HepG2 (cell line): ENCODE measurements at regions not wholly inside any gene's neighbourhood (a gene's known extent, or its start where the extent isn't known, plus 50 kb on each side); places are given as distances from the start of the nearest gene placed in this dataset.

ENCODE experiments used
- ATAC-seq: fragments of 200-7000 bp; cut with Tn5 transposase; 3 replicates; pipeline ENCODE4 v1.9.1; 2020; ENCODE audit warnings: mild to moderate bottlenecking, moderate library complexity
- BruUV-seq: library from RNA; stranded (reverse); fragments of 400-500 nt; replicated peaks from 2 replicates; lab custom pipeline; 2021; lab: Mats Ljungman, UMichigan
- CTCF ChIA-PET: fragments of 300-600 bp; formaldehyde crosslinking; extraction: SDS; loops from one replicate; lab custom pipeline; 2021; ENCODE audit warnings: low total read pairs, inconsistent platforms, low intra/inter-chr PET ratio; lab: Yijun Ruan, JAX
- POLR2A ChIA-PET: fragments of 350-600 bp; sonication (Branson Sonifier 250); formaldehyde crosslinking; loops from one replicate; lab custom pipeline; 2020; ENCODE audit warnings: antibody characterized with exemption, inconsistent platforms; lab: Yijun Ruan, JAX
- DNase-seq: peaks from one replicate; pipeline ENCODE4 v3.0.0-alpha.2; 2015; ENCODE audit warnings: low spot score
- FAIRE-seq: peaks from 3 replicates; lab custom pipeline; 2011; peaks lifted over from hg19 to GRCh38; lab: Jason Lieb, UNC
- H2AFZ ChIP-seq: one replicate; pipeline ENCODE4 v1.6.1; 2011; ENCODE audit warnings: low read length, inconsistent platforms
- H3K27ac ChIP-seq: fragments of 300-600 bp; 3 replicates; pipeline ENCODE4 v1.8.0; 2011; ENCODE audit warnings: mixed run types, mild to moderate bottlenecking, mixed read lengths, low read length, inconsistent platforms; ENCODE audit not compliant: insufficient read depth; ENCODE audit errors: extremely low read length
- H3K27me3 ChIP-seq, 2 experiments: fragments of 200-600 bp in 1 of 2; 2 replicates in 1 of 2; 3 replicates in 1 of 2; pipeline versions ENCODE4 v1.6.0 to v1.8.0; 2011; ENCODE audit warnings: low read length in 2 of 2, mild to moderate bottlenecking in 2 of 2, moderate library complexity in 2 of 2, inconsistent platforms in 1 of 2; ENCODE audit not compliant: insufficient read depth in 2 of 2, control insufficient read depth in 1 of 2
- H3K36me3 ChIP-seq, 2 experiments: fragments of 200-600 bp in 1 of 2; replicated peaks in 1 of 2; 2 replicates in 1 of 2; 3 replicates in 1 of 2; pipeline versions ENCODE4 v1.5.1 to v1.8.0; 2011; ENCODE audit warnings: low read length in 2 of 2, inconsistent platforms in 1 of 2; ENCODE audit not compliant: insufficient read depth in 2 of 2, control insufficient read depth in 1 of 2
- H3K4me1 ChIP-seq: 2 replicates; pipeline ENCODE4 v1.5.1; 2012; ENCODE audit warnings: low read length, inconsistent platforms; ENCODE audit not compliant: insufficient read depth
- H3K4me2 ChIP-seq: 2 replicates; pipeline ENCODE4 v1.6.0; 2011; ENCODE audit warnings: low read depth, low read length, inconsistent platforms
- H3K4me3 ChIP-seq, 3 experiments: fragments of 200-600 bp in 1 of 3; sonication (generic), shearing (Covaris generic) in 1 of 3; replicated peaks in 1 of 3; 2 replicates each; pipeline ENCODE4 v1.5.1; 2011 to 2016; ENCODE audit warnings: low read length in 3 of 3, inconsistent platforms in 2 of 3, low read depth in 2 of 3, mild to moderate bottlenecking in 2 of 3, control low read depth in 1 of 3, mixed read lengths in 1 of 3; ENCODE audit not compliant: insufficient read depth in 1 of 3
- H3K79me2 ChIP-seq: one replicate; pipeline ENCODE4 v1.6.1; 2011; ENCODE audit warnings: low read length, inconsistent platforms; ENCODE audit not compliant: insufficient read depth
- H3K9ac ChIP-seq: 2 replicates; pipeline ENCODE4 v1.6.0; 2011; ENCODE audit warnings: mild to moderate bottlenecking, low read depth, low read length, inconsistent platforms; ENCODE audit not compliant: insufficient read depth
- H3K9me3 ChIP-seq: 2 replicates; pipeline ENCODE4 v1.5.1; 2012; ENCODE audit warnings: mild to moderate bottlenecking, low read length
- H4K20me1 ChIP-seq: 2 replicates; pipeline ENCODE4 v1.6.0; 2011; ENCODE audit warnings: inconsistent platforms, mild to moderate bottlenecking, low read length, moderate library complexity; ENCODE audit not compliant: insufficient read depth
- IKZF4 ChIP-seq: sonication (generic); formaldehyde crosslinking; IDR thresholded peaks from 2 replicates; pipeline ENCODE4 v1.5.1; 2020; ENCODE audit warnings: borderline replicate concordance, mild to moderate bottlenecking, low read depth, missing genetic modification reagents; ENCODE audit errors: not compliant biosample characterization
- ISL2 ChIP-seq: sonication (generic); formaldehyde crosslinking; IDR thresholded peaks from 2 replicates; pipeline ENCODE4 v1.5.0; 2020; ENCODE audit warnings: missing genetic modification reagents
- KDM2A ChIP-seq: sonication (generic); formaldehyde crosslinking; IDR thresholded peaks from 2 replicates; pipeline ENCODE4 v1.4.0; 2020; ENCODE audit warnings: low read depth, missing genetic modification reagents, borderline replicate concordance
- KLF16 ChIP-seq, 2 experiments: sonication (generic) in 1 of 2; formaldehyde crosslinking in 1 of 2; IDR thresholded peaks; 2 replicates each; pipeline versions ENCODE4 v1.6.1 to v1.8.0; 2016 to 2023; ENCODE audit warnings: missing genetic modification reagents in 2 of 2, missing compliant biosample characterization in 1 of 2
- RBAK ChIP-seq: sonication (generic); formaldehyde crosslinking; IDR thresholded peaks from 2 replicates; pipeline ENCODE4 v1.5.1; 2020; ENCODE audit warnings: mild to moderate bottlenecking, missing genetic modification reagents
- RFXAP ChIP-seq: sonication (generic); formaldehyde crosslinking; IDR thresholded peaks from 2 replicates; pipeline ENCODE4 v1.4.0; 2020; ENCODE audit warnings: missing genetic modification reagents, borderline replicate concordance
- TBX3 ChIP-seq: fragments of 450-650 bp; IDR thresholded peaks from 2 replicates; pipeline ENCODE4 v1.6.1; 2017; ENCODE audit warnings: antibody characterized with exemption, mild to moderate bottlenecking, inconsistent platforms, borderline replicate concordance
- ZNF280D ChIP-seq: sonication (generic); formaldehyde crosslinking; IDR thresholded peaks from 2 replicates; pipeline ENCODE4 v1.5.1; 2020; ENCODE audit warnings: mild to moderate bottlenecking, missing genetic modification reagents
- ZNF570 ChIP-seq: sonication (generic); formaldehyde crosslinking; IDR thresholded peaks from 2 replicates; pipeline ENCODE4 v1.4.0; 2020; ENCODE audit warnings: mild to moderate bottlenecking, missing genetic modification reagents, borderline replicate concordance
- ZNF572 ChIP-seq: sonication (generic); formaldehyde crosslinking; IDR thresholded peaks from 2 replicates; pipeline ENCODE4 v1.5.1; 2020; ENCODE audit warnings: mild to moderate bottlenecking, missing genetic modification reagents
- ZNF619 ChIP-seq: sonication (generic); formaldehyde crosslinking; IDR thresholded peaks from 2 replicates; pipeline ENCODE4 v1.4.0; 2020; ENCODE audit warnings: mild to moderate bottlenecking, missing genetic modification reagents
- WGBS: methylation state at CpG from one replicate; pipeline ENCODE4 v1.1.6; 2017; ENCODE audit warnings: low lambda C conversion rate; 5-methylcytosine and 5-hydroxymethylcytosine counted together
- in situ Hi-C: cut with HindIII; loops from 2 replicates; pipeline ENCODE4 v1.10.0; 2017; ENCODE audit warnings: low pct_unique_long_range_greater_than_20kb; ENCODE audit not compliant: extremely low pct_ligation_motif_present
- intact Hi-C: fragments of 100-400 bp; cut with micrococcal nuclease; formaldehyde crosslinking; loops from one replicate; pipeline ENCODE4 v1.10.0; 2022; ENCODE audit not compliant: unreplicated experiment

- no peak for TF ChIP-seq ZNF572 (CRISPR knock-in tag)
- no peak for TF ChIP-seq IKZF4 (CRISPR knock-in tag)
- no peak for TF ChIP-seq KLF16 (CRISPR knock-in tag; IDR thresholded peaks at IDR 0.05)
- no peak for TF ChIP-seq TBX3
- TF ChIP-seq ZNF619 (CRISPR knock-in tag), result no peak
- TF ChIP-seq ZNF280D (CRISPR knock-in tag), result no peak
- TF ChIP-seq ZNF570 (CRISPR knock-in tag), result no peak
- TF ChIP-seq, all 625 proteins: peak for 0
These were observed 416.4 kb downstream of the CDH11 start (continued) for GRCh38 chr16:64705443-64705842.

- WGBS, result 6% methylated on average over 2 of the region's 2 CpGs
These were observed 417.5 kb downstream of the CDH11 start for GRCh38 chr16:64704386-64704785.

More at GRCh38 chr16:64704386-64704785, 417.5 kb downstream of the CDH11 start:
- Histone ChIP-seq H3K27me3 (no peaks in the 10 kb centered on the region), H3K4me1 (no peaks in the 10 kb centered on the region), H3K4me3 (no peak overlapping the region), H3K9me3 (peaks cover 82% of the 10 kb centered on the region), H3K36me3 (no peaks in the 10 kb centered on the region), H2AFZ (no peak overlapping the region), H3K4me2 (no peak overlapping the region), H3K79me2 (no peaks in the 10 kb centered on the region), H3K27ac (no peak overlapping the region), H4K20me1 (no peaks in the 10 kb centered on the region), H3K9ac (no peak overlapping the region)
- FAIRE-seq (no peak), ATAC-seq (no peak), DNase-seq (no peak)
- ChIA-PET POLR2A (no interaction called here), CTCF (no interaction called here)
- TF ChIP-seq RBAK (CRISPR knock-in tag), result no peak
- TF ChIP-seq RFXAP, result no peak
- TF ChIP-seq ISL2 (CRISPR knock-in tag), result no peak
- TF ChIP-seq KDM2A (CRISPR knock-in tag), result no peak
- intact Hi-C loops (no loop called here), in situ Hi-C loops (no loop called here)
- no TSS peak for BruUV-seq
